ENCODE measurements at regions not wholly inside any gene's neighbourhood (a gene's known extent, or its start where the extent isn't known, plus 50 kb on each side); places are given as distances from the start of the nearest gene placed in this dataset.
"Not testable (repeated sequence)": the region's sequence is repeated elsewhere in the genome, so short reads cannot be mapped to it uniquely, and the experiment has no call there.

DNA sequence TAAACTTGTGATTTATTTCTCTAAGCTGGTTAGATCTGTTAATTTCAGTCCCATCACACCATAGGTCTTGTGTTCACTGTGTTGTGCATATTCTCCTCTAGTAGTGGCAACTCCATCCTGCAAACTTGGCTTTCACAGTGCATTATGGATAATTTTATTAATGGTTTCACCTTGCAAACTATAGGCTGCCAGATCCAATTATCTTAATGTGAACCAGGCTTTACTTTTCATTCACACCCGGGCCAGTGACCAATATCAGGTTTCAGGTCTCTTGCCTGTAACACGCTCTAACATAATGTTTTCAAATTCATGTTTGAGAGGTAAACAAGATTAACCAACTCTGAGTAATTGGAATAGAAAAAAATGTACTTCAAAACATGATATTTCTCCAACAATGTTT is 1293.0 kb downstream of the REEP3 start:
- no peak for DNase-seq (ENCODE audit: low read depth in 2 of 2)

DNA sequence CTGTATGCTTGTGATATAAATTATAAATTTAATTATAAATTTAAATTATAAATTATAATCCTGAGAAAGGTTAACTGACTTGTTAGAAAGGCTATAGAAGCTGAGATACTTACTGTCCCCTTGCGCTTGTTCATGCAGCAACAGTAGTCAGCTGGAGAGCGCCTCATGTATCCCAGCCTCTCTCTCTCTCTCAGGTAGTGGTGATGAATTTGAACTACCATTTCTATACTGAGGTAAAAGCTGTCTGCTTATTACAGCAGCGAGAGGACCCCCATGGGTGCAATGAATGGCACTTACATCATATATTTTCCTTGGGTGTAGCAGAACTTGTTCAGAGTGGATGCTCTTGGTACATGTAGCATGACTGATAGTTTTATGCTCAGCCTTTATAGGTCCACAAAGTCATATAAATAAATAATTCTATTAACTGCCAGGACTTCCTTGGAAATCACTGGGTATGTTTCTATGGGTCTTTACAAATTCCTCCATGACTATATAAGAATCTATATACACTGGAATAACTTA is 1308.7 kb downstream of the REEP3 start:
- DNase-seq (ENCODE audit: low read depth in 2 of 2), result no peak

DNA sequence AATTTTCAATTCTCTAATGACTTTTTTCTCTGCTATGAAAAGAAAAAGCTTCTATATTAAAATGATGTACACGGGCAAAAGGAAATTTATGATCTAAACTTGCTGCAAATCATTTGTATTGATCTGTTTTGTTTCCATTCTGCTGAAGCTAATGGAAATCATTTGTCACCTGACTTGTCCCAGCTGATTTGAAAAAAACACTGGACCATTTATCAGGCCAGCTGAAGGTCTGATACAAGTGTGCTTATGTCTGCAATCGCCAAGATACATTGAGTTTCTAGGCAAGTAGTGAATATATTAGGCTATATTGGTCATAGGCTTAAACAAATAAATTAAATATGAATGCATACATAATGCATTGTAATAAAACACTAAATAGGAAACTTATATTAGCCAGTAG is 1309.7 kb downstream of the REEP3 start:
- DNase-seq (ENCODE audit: low read depth in 2 of 2), result no peak

DNA sequence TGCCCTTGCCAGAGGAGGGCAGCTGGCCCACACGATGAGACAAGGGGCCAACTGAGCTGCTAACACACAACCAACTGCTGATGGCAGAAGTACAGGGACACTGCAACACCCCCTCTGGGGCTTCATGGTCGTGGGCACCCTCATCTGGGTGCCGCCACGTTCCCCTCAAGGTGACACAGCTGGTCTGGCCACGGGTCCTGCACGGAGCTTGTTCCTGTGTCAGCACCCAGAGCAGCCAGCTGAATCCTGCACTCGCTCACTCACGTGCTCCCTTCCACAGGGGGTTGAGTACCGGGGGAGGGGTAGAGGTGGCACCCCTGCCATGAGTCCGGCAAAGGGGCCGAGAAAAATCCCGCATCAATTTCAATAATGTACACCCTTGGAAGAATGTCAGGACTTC is 1319.1 kb downstream of the REEP3 start:
- no peak for DNase-seq (ENCODE audit: low read depth in 2 of 2)

DNA sequence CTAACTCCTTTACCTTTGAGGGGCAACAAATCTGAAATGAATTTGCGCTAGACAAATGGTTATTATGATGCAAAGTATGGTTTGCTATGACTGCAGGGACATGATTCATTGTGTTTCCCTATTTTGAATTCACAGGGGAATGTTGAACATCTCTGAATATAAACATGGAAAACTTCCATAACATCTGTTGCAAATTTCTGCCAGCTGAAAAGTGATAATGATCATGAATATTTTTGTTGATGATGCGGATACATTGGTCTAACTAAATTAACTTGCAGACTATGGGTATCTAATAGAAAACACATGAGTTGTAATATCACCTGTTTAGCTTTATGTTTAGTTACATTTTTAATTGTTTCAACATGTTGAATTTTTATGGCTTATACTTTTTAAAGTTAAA is 1325.5 kb downstream of the REEP3 start:
- DNase-seq (ENCODE audit: low read depth in 2 of 2), result peak in 1 of 2 experiments; percentile 1

DNA sequence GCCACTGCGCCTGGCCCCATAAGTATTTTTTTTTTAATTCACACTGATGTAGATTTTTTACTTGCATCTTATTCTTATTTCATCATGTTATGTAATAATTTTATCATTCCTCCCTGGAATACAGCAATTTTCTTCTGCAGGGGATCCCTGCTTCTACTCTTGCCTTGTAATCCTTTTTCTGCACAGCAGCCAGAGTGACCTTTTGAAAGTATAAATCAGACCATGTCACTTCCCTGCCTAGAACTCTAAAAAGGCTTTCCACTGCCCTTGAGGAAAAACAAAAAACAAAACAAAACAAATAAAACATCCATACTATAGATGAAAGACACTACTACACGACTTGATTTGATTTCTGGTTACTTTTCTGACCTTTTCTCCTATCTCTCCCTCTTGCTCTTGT is 1334.7 kb downstream of the REEP3 start:
- DNase-seq (ENCODE audit: low read depth in 2 of 2), result no peak

DNA sequence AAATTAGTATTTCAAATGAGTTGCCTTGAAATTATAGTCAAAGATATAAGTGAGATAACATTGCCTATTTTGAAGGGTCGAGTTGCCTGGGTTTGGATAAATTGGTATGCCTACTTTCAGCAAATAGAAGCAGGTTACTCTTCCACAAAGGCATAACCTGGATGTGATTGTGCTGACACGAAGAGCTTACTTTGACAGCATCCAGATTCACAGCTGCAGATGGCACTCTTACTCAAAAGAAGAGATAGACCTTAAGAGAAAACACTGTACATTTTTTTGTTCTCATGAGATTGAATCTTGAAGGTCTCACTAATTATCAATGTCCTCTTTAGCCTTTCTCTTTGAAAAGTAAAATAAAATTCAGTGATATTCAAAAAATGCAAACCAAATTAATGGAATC is 1338.7 kb downstream of the REEP3 start:
- DNase-seq (ENCODE audit: low read depth in 2 of 2), result no peak

DNA sequence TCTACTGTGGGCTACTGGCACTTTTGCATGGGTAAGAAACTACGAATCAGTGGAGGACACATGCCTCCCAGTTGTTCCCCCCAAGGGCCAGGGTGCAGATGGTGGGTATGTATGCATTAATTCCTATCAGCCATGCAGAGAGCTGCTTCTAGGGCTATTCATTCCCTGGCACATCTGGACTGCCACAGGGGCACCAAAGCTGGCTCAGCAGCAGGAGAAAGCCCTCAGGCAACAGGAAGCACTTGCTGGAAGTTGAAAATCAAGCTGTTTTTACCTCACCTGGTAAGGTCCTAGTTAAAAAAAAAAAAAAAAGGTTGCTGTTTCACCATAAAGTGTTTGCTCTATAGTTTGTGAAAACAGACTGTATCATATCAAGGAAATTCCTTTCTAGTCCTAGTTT is 1342.6 kb downstream of the REEP3 start:
- DNase-seq (ENCODE audit: low read depth in 2 of 2), result no peak

DNA sequence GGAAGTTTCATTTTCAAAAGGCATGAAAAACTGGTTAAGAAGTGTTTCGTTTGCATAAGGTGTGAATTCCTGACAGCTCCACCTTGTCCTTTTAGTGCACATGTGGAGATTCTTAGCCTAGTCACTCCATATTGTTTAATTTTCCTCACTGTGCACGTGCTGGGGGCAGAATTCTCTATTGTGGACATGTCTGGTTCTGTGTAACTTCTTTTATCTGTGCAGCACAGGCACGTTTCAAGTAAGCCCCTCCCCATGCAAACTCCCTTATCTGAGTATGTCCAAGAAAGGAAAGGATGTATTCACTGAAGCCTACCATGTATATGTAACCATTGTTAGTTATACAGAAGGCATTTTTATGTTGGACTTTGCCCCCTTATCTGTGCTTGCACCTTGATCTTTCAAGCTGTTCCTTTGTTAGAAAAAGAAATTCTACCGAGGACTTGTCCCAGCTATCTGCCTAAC is 1346.3 kb downstream of the REEP3 start:
- DNase-seq (ENCODE audit: low read depth in 2 of 2), result no peak

DNA sequence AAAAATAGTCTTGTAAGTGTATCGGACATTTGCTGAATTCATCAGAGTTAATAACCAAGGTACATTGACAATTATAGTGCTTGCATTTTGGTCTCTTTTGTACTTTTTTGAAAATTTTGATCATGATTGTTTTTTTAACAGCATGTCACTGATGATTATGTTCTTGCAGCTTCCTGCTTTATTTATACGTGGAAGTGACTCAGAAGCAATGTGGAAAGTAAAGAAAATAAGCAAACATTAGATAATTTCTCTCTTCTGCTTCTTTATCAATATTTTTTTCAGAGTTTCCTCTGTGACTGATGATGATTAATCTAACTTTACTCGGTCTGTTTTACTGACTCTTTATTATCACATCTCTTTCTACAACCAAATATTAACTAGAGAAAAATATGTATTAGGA is 1351.9 kb downstream of the REEP3 start:
- DNase-seq (ENCODE audit: low read depth in 2 of 2), result no peak

DNA sequence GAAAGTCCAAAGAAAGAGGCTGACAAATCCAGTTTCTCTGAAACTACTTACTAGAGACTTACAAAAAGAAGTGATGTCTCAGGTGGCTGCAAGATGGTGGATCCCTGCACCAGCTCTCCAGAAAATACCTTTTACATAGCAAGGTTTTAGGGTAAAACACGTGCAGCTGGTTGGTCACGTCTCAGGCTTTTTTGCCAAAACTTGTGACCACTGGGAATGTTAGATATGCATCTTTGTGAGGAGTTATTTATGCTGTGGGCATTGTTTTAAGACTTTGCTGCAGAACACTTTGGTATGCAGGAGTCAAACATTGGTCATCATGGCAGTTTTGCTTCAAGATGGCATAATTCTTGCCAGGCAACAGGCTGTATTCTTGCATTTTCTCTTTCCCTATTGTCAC is 1352.8 kb downstream of the REEP3 start:
- DNase-seq (ENCODE audit: low read depth in 2 of 2), result no peak

DNA sequence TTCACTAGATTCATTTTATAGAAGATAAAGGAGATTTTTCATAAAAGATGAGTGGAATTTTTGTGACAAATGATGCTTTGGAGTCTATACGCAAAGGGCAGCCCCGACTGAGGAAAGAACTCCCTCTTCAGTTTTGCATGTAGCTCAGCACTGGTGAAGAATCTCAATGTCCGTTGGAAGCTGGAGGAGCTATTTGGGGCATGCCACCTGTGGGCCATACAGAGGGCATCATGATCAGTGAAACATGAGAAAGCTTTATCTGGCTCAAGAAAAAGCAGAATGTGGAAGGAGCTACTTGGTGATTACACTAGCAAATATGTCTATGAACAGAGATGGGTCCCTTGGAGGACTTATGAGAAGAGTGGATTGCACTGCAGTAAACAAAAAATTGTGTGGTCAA is 1359.3 kb downstream of the REEP3 start:
- DNase-seq (ENCODE audit: low read depth in 2 of 2), result no peak

DNA sequence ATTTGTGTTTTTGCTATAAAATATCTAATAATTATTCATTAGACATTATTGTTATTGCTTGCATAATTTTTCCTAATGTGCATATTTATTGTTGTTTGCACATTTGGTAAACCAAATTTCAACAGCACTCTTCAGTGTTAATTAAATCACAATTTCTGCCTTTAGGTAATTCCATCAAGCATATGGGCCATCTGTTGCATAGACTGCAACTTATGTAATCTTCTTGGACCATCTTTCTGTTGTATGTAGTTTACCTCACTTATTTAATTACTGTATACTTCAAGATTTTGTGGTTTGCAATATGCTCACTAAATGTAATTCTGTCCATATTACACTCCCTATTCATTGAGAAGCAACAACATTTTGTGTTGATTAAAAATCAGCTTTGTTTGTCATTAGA is 1360.1 kb downstream of the REEP3 start:
- DNase-seq (ENCODE audit: low read depth in 2 of 2), result no peak

DNA sequence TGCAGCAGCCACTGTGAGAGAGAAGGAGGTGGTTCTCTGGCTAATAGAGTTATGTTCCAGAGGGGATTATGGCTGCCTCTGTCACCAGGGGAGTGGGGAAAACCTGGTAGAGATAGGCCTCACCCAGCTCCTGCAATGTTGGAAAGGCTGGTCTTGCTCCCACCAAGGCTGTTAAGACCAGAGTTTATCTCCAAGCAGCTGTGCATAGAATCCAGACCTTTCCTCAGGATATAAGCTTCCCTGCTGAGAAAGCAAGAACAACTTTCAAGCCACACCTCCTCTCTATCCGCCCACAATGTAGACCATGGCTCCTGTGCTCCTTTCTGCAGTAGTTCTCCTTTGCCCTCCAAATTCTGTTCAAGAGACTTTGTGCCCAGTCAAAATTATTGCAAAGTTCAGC is 1375.4 kb downstream of the REEP3 start:
- no peak for DNase-seq (ENCODE audit: low read depth in 2 of 2)

DNA sequence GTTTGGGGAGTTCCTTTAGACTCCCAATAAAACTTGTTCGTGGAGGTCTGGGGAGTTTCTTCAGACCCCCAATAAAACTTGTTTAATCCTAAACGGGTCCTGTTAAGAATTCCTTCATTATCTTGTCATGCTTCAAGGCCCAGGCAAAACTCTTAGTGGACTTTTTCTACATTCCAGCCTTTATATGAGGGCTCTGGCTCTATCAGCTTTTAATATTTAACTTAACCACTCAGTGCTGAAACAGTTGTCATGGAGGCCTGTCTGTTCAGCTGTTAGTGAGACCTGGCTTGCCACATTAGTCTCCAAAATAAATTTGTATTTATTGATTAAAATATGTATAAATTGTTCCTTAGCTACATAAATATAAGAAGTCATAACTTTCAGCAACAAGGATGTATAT is 1385.1 kb downstream of the REEP3 start:
- not testable (repeated sequence) for DNase-seq (ENCODE audit: low read depth in 2 of 2)

DNA sequence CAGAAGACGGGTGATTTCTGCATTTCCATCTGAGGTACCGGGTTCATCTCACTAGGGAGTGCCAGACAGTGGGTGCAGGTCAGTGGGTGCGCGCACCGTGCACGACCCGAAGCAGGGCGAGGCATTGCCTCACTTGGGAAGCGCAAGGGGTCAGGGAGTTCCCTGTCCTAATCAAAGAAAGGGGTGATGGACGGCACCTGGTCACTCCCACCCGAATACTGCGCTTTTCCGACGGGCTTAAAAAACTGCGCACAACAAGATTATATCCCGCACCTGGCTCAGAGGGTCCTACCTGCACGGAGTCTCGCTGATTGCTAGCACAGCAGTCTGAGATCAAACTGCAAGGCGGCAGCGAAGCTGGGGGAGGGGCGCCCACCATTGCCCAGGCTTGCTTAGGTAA is 1403.1 kb downstream of the REEP3 start:
- not testable (repeated sequence) for DNase-seq (ENCODE audit: low read depth in 2 of 2)

DNA sequence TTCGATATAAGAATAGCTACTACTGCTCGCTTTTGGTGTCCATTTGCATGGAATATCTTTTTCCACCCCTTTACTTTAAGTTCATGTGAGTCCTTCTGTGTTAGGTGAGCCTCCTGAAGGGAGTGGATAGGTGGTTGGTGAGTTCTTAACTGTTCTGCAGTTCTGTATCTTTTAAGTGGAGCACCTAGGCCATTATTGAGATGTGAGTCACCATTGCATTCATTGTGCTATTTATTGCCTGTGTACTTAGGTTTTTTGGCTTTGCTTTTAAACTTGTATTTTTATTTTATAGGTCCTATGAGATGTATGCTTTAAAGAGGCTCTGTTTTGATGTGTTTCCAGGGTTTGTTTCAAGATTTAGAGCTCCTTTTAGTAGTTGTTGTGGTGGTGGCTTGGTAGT is 1430.8 kb downstream of the REEP3 start:
- no peak for DNase-seq (ENCODE audit: low read depth in 2 of 2)

DNA sequence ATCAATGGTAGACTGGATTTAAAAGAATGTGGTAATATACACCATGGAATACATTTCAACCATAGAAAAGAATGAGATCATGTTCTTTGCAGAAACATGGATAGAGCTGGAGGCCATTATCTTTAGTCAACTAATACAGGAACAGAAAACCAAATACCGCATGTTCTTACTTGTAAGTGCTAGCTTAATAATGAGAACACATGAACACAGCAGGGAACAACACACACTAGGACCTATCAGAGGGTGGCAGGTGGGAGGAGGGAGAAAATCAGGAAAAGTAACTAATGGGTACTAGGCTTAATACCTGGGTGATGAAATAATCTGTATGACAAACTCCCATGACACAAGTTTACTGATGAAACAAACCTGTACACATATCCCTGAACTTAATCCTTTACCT is 1435.2 kb downstream of the REEP3 start:
- no peak for DNase-seq (ENCODE audit: low read depth in 2 of 2)

DNA sequence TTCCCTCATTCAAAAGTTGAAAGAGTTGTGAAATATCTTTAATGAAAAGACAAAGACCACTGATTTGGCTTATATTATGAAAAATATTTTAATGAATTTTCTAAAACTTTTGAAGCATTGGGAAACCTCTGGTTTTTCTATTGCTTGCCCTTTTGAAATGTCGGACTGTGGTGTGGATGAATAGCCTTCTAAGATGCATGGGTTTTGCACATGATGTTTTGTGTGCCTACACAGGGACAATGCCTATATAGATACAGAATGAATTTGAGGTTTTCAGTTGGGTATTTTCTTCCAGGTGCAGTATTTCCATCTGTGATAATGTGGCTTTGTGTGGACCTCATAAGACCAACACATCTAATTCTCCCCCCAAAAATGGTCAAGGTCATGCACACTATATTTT is 1437.9 kb downstream of the REEP3 start:
- DNase-seq (ENCODE audit: low read depth in 2 of 2), result no peak

DNA sequence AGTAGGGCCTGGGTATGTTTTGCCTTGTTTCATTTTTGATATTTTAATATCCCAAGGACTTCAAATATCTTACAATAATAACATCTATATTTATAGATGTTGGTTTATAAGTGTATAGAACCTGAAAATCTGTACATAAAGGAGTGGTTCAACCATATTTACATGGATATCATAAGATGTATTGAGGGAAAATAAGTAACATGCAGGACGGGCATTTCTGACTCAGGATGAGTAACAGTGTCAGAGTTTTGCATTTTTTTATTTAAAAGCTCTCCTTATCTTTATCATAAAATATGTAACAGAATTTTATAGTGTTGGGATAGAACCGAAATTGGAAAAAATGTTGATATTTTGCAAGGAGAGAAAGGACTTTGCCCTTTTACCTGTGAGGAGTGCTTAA is 1438.7 kb downstream of the REEP3 start:
- DNase-seq (ENCODE audit: low read depth in 2 of 2), result no peak

DNA sequence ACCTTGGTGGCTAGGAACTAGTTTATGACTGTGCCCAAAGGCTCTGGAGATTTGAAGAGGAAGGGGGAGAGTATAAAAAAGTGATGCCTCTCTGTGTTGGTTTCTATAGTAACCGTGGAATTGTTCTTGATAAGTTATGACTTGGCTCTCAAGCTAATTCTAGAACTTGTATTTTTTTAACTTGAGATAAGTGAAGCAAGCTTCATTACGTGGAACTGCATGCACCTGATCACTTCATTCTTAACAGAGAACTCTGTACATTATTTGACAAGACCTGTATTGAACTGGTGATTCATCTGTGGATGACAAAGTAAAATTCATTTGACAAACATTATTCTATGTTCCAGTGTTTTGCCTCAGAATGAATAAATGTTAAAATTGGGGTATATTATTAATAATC is 1452.2 kb downstream of the REEP3 start:
- DNase-seq (ENCODE audit: low read depth in 2 of 2), result no peak

DNA sequence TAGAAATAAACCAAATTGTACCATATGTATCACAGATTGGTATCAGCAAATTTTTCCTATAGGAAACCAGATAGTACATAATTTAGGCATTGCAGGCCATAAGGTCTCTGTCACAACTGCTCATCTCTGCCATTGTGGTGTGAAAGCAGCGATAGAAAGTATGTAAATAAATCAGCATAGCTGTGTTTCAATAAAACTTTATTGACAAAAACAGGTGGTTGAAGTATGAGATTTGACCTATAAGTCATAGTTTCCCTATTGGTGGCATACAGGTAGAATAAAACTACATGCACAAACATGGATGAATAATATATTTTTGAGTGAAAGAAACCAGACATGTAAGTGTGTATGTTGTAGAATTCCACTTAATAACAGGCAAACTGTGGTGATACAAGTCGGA is 1454.9 kb downstream of the REEP3 start:
- DNase-seq (ENCODE audit: low read depth in 2 of 2), result no peak

DNA sequence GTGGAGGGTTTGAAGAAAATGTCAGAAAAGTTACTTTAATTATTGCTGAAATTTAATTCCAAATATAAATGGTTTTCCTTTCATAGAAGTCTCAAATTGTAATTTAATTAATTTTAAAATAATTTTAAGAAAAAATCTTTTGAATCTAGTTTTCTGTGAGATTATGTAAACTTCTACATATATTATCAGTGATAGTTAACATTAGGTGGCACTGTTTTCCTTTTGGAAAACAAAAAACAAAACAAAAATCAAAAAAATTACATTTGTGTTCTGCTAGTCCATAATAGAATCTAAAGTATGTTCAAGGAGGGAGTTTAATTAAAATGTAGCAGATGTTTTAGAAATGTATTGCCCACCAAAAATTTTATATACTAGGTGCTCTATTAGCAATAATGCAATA is 1456.7 kb downstream of the REEP3 start:
- no peak for DNase-seq (ENCODE audit: low read depth in 2 of 2)

DNA sequence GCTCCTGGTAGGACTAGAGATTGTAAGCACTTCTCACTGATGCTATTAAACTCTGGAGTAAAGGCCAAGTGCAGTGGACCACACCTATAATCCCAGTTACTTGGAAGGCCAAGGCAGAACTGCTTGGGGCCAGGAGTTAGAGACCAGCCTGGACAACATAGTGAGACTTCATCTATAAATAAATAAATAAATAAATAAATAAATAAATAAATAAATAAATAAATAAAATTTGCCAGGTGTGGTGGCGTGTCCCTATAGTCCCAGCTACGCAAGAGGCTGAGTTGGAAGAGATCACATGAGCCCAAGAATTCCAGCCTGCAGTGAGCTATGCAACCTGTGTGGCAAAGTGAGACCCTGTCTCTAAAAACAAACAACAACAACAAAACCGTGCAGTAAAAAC is 1475.7 kb downstream of the REEP3 start:
- DNase-seq (ENCODE audit: low read depth in 2 of 2), result no peak

DNA sequence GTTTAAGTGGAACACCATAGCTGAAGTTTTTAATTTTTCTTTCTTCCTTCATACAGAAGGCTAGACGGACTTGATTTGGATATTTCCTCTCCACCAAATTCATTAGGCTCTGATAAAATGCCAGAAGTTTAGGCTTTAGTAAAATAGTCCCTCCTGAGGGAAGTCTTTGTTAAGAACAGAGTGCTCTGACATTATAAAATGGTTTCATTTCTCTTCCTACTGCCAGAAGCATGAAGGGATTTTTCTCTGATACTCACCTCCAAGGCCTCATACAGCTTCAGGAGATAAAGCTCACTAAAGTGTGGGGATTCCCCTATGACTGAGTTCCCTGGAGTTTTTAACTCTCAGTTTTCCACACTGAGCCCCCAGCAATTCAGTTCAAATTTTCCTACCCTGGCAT is 1489.6 kb downstream of the REEP3 start:
- no peak for DNase-seq (ENCODE audit: low read depth in 2 of 2)
